ENCODE measurements at regions not wholly inside any gene's neighbourhood (a gene's known extent, or its start where the extent isn't known, plus 50 kb on each side); places are given as distances from the start of the nearest gene placed in this dataset.

DNA sequence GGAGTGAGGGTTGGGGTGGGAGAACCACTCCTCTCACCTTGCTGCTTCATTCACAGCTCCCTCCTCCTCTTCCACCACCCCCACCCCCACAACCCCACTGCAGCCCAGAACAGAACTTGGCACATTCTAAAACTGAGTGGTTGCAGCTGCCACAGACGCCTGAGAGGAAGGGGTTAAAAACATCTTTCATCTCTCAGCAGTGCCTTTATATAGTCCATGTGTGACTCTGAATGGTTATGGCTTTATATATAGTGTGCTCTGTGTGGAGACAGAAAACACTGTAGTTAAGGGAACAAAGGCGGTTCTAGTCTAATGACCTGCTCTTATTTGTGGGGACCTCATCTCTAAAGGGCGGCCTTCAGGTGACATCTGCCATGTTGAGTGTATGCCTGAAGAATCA, 144.8 kb downstream of the BCOR start:
- DNase-seq: no peak

DNA sequence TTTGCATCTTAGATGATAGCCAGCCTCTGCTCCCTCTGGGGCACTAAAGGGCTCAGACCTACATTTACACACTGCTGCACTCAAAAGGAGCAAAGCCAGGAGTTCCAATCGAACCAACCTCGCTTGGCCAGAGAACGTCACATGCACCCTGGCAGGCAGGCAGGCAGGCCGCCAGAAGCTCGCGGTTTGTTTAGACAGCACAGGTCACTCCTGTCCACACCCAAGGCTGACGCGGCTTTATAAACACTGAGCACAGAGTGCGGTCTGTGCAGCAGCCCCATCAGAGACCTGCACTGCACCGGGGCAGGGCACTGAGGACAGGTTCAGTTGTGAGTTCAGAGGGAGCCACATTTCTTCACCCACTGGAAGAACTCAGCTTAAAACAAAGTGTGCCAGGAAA, 143.9 kb downstream of the BCOR start:
- no peak for DNase-seq

DNA sequence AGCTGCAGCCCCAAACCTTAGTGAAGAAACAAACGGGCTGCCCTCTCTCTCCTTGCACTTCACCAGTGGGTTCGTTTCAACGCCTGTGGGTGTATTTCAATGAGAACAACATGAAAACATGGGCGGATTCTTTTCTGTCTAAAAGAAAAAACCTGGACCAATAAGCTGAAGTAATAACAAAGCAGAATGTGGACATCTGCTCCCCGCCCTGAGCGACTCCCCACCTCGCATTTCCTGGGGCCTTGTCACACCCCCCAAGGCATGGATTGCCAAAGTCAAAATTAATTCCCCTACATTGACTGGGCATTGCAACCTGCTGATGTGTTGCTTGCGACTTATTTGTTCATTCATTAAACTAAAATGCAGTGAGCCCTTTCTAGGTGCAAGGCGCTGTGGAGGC, 142.9 kb downstream of the BCOR start:
- DNase-seq: no peak

DNA sequence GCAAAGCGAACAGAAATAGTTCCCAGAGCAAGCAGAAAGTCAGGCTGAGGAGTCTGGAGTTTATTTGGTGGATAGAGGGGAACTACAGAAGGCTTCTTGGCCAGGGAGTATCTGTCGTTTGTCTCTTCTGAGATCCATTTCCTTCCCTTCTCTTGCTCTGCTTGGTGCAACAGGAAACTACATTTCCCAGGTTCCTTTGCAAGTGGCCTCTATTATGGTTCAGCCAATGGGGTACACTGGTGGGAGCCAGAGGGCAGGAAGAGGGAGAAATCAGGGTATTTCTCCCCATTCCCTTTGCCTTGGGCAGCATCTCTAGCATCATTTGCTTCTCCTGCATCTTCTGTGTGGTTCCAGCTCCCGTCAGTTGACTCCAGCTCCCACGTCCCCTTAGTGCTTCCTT, 142.1 kb downstream of the BCOR start:
- DNase-seq: no peak

DNA sequence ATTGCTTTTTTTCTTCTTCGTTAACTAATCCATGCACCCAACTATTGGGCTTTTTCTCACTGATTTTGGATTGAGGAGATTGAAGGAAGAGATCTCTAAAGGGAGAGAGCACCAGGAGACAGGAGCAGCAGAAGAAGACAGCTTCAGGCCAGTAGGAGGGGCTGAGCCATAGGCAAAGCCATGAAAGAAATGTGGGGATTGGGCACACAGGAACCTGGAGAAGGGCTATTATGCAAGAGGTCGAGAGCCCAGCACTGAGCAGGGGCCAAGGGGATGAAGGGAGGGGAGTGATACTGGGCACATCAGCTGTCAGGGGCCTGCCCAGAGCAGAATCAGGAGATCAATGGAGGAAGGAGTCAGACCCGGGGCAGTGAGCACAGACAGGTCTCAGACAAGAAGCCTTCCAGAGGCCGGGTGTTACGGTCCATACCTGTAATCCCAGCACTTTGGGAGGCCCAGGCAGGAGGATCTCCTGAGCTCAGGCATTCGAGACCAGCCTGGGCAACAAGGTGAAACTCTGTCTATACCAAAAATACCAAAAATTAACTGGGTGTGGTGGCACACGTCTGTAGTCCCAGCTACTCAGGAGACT, 140.9 kb downstream of the BCOR start:
- DNase-seq: no peak

DNA sequence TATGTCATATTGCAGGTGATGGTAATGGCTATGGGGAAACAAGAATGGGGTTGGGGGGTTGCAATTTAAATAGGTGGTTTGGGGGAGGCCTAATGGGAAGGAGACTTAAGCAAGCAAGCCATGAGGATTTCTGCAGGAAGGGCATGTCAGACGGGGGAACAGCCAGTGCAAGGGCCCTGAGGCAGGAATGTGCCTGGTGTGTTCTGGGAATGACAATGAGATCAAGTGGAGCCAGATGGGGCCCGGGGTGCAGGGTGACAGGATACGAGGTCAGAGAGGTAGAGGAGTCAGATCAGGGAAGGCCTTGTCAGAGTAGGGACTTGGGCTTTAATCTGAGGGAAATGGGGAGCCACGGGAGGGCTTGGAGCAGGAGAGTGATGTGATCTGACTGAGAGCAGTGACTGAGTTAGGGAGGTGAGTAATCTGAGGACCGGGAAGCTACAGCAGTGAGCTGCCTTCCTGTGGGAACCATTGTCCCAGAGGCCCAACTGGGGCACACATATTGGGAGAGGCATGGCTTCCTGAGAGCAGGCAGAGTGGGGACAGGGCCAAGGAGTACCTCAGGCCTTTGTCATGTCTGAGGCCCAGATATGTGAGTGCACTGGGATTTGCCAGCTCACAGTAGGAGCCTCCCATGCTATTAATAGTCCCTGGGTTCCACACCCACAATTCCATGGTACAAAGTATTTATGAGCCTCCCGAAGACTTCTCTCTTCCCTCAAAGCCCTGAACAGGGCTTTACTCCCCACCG, 139.8 kb downstream of the BCOR start:
- no peak for DNase-seq

DNA sequence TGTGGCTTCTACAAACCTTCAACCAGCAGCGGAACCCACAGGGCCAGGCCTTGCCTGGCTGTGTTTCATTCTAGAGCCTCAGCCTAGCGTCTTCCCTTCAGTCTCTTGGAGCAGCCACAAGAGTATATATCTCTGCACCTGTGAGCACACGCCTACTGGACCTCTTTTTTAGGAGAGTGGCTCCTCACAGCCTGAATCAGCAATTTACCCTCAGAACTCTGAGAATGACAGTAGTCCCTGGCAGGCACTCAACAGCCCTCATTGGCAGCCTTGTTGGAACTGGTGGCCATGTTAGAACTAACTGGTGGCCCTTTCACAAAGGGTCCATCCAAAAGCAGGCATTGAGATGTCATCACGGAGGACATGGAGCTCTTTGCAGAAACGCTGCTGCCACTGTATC, 138.9 kb downstream of the BCOR start:
- no peak for DNase-seq

DNA sequence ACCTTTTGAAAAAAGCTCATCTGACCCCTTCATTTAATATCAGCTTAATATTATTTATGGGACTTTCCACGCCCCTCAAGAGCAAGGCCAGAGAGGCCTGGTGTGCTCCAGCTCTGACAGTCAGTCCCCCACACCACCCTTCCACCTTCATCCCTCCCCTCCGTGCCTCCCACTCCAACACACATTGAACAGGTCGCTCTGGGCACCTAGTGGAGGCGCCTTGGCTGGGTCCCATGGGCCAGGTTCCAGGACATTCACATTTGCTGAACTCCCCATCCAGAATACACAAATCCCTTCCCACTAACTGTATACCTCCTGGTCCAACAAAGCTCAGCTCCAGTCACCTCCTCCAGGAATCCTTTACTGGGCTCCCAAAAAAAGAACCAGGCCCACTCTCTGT, 137.5 kb downstream of the BCOR start:
- DNase-seq: no peak

DNA sequence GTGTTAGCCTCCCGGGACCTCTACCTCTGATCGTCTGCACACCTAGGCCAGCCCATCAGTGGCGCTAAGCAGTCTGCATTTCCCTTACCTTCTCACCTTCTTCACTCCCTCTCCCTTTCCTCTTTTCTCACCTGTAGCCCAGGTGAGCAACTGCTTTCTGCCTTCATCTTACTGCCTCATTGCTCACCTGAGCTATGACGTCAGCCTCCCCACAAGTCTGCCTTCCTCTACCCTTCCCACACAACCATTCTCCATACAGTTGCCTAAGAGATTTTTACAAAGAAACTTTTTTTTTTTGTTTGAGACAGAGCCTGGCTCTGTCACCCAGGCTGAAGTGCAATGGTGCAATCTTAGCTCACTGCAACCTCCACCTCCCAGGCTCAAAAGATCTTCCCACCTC, 136.3 kb downstream of the BCOR start:
- no peak for DNase-seq

DNA sequence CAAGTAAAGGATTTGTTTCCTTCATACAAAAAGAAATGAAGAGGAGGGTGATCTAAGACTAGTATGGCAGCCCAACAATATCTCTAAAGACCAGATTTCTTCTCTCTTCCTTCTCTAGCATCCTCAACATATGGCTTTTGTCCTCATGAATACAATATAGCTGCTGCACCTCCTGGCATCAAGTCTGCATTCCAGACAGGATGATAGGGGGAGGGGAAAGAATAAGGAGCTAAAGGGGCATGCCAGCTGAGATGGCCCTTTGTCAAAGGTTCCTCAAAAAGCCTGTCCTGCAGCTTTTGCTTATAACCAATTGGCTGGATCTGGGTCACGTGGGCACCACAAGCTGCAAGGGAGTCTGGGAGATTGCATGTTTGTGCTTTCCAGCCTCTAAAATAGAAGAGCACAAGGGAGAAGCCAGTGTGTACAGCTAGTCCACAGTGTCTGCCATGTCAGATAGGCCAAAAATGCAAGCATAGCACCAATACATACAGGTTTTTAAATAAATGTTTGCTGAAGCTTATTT, 132.6 kb downstream of the BCOR start:
- no peak for DNase-seq

DNA sequence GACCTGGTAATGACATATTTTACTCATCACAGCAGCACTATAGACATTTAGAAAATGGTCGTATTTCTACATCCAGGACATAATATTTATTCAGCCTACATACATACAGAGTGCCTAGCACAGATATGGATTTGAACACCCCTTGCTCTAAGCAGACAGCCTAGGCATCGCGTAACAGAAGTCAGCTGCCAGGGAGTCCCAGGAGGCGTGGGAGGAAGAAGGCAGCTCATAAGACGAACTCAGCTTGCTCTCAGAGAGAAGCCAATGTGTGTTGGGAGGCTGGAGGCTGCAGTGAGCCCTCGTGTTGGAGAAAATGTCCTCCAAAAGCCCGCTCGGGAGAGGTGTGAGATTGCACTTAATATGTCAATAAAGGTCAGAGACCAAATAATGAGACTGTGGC, 131.6 kb downstream of the BCOR start:
- no peak for DNase-seq

DNA sequence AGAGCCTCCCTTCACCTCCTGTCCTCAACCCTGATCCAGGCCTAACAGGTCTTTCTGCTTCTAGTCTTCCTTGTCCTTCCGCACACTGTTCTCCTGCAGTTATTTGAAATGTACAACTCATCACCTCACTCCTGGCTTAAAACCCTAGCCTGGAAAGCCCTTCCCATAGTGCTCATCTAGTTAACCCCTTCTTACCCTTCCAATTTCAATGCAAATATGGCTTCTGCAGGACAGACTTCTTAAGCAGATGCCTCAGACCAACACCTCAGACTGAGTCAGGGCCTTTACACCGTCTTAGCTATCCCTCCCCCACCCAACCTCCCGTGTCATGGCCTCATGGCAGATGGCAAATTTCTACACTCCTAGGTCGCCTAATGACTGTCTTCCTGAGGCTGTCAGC, 130.4 kb downstream of the BCOR start:
- no peak for DNase-seq

DNA sequence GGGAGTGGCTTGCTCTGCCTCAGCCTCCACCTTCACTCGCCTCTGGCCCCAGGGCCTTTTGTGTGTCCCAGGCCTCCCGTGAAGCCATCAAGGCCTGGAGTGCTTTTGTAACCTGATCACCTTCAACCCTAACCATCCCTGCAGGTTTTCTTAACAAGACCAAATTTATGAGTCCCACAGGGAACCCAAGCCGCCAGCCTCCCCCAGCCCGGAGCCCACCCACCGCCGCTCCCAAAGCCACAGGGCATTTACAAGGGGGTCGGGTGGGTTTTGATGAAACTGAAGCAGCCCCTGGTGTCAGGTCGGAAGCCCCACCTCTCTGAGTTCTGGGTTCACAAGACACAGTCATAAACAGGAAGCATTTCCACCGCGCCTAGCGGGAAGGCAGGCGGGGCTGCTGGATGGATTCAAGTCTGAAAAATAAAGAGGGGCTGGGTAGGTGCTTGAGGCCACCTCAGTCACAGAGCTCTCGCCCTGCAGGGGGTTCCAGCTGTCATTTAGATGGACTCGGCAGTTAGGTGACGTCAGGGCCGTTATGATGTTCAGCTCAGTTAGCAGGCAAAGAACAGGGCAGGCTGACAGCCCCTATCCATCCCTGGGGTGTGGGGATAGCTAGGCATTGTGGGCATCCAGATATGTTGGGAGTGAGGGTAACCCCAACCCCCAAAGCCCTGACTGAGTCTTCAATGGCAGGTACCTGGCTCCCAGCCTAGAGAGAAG, 128.5 kb downstream of the BCOR start:
- no peak for DNase-seq

DNA sequence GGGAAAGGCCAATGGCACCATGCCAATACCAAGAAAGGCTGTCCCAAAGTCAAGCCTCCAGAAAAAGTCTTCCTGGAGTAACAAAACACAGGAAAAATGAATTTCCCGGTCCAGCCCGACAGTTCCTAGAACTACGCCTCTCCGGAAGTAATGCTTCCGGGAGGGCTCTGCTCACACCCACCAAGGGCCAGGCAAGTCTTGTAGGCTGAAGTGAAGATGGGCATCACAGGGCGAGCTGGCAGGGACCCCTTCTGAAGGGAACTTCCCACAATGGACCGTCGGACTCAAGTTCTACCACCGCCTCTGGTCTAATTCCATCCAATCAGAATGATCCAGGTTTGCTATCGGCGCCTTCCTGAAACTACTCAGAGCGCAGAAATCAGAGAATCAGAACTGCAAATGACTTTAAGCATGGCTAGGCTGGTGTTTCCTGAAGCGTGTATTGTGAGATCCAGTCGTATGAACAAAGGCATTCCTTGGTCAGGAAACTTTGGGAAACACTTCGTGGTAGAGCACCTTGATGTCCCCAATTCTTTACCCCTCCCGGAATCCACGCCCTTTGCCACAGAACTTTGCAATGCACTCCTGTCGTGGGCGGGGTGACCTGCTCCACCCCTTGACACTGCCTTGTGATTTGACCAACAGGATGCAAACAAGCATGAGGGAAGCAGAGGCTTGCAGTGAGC, 127.8 kb downstream of the BCOR start:
- no peak for DNase-seq

DNA sequence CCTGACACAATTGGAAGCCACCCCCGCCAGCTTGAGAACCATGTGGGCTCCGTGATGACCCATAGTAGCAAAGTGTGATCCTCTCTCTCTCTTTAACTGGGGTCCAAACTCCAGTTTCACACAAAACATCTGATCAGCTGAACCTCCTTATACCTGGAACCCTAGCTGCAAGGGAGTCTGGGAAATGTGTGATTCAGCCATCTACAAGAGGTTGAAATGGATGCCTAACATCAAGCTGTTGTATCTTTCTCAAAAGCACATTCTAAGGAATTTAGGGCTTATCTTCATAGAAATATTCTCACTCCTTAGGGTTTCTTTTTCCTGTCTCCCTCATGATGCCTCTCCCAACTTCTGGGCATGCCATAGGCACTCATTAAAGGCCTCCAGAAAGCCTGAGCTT, 126.0 kb downstream of the BCOR start:
- DNase-seq: no peak

DNA sequence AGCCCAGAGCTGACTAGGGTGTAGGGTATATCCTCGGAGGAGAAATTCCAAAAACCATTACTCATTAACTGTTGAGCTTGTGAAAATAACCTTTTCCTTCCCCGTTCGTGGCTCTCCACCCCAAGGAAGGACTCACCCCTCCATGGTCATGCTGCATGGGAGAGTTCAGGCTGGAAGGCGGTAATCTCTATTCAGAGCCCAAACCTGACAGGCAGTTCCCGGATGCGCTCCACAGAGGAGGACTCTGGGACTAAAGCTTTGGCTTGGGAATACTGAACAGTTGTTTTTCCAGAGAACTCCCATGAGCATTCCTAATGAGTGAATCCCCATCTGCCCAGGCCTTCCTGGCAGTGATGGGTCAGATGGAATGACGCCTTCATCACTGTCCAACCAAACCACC, 125.4 kb downstream of the BCOR start:
- DNase-seq: no peak

DNA sequence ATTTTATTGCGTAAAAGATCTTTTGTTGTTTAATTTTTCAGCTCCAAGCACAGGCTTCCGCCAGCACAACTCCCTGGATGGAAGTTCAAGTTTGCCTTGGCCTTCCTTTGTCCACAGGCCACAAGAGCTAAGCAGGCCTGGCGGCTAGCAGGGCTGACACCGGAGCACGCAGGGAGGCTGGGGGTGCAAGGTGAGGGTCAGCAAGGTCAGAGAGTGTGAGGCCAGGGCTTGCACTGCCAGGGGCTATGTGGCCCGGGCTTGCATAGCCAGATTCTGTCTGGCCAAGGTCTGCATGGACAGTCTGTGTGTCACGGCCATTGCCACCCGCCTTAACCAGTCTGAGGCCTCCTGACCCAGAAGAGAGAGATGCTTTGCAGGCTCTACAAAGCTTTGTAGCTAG, 123.9 kb downstream of the BCOR start:
- DNase-seq: no peak

DNA sequence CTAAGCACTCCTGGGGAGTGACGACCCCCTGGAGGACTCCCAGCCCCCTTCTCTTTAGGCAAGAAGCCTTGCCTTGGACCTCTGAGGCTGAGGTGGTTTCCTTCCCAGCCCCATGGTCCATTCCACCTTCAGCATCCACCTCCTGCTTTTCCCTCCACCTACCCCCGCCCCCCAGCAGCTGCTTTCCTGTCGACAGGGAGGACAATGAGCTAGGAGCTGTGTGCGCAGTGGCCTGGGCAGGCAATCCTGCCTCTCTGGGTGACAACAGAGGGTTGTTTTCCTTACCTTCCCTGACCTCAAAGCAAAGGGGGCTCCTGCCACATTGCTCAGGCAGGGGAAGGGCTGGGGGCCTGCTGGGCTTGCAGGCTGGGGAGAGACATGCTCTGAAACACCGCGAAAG, 123.5 kb downstream of the BCOR start:
- no peak for DNase-seq

DNA sequence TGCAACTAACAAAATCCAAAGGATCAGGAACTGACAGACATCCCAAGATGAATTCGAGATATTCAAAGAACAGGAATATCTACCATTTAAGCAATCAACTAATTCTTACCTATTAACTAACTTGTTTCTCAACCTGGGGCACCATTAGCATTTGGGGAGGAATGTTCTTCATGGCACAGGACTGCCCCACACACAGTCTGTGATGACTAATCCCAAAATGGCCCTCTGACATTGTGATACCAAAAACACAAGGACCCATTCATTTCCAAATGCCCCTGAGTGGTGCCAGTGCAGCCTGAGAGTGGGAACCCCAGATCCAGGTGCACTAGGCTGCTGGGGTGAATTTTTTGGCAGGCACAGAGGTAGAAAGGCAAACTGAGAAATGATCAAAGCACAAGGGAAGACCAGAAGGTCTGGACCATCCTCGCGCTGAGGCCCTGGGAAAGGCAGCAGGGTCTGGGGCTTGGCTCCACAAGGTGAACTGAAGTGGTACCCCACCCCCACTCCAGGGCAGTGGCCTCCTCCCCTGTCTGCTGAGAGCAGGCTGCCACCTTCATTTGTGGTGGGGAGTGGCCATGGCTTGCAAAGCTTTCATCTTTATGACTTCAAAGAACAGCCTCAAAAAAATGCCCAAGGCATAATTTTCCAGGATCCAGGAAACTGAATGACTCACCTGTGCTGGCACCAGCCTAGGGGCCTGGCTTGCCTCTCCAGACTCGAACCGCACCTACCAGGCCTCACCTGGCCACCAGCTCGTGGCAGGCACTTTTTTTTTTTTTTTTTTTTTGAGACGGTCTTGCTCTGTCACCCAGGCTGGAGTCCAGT, 122.4 kb downstream of the BCOR start:
- DNase-seq: no peak

DNA sequence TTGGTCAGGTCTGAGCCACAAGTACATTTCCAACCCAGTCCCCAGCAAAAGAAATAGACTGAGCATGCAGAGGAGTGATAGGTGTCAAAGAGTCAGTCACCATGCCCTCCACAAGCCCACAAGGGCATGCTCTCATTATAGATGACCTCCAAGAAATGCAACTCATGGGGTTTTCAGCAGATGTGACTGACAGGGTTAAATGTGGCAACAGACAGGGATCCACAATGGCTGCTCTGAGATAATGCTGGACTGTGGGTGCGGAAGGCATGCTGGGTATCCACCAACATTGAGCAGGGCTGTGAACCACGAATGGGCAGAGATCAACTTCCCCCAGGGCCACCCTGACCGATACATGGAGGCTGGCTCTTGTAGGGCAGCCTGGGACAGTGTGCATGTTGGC, 115.8 kb downstream of the BCOR start:
- no peak for DNase-seq

DNA sequence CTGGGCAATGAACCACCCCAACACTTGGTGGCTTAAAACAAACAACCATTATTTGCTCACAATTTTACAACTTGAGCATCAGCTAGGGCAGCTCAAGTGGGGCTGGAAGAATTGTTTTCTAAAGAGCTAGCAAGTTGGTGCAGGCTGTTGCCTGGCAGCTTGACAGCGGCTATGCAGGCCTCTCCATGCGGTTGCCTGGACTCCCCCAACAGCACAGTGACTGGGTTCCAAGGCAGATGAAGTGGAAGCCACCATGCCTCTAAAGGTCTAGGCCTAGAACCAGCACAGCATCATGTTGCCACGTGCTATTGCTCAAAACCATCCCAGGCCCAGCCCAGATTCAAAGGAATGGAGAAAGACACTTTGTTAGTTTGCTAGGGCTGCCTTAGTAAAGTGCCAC, 114.8 kb downstream of the BCOR start:
- no peak for DNase-seq

DNA sequence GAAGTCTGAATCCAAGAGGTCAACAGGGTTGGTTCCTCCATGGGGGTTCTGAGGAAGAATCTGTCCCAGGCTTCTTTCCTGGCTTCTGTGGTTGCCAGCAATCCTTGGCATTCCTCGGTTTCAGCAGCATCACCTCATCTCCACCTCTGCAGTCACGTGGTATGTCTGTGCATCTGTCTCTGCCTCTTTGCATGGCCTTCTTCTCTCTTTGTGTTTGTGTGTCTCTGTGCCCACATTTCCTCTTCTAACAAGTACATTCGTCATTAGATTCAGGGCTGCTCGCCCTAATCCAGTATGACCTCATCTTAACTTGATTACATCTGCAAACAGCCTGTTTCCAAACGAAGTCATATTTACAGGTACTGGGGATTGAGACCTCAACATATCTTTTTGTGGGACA, 114.0 kb downstream of the BCOR start:
- DNase-seq: no peak
